Daoy (cell line): ENCODE measurements at regions not wholly inside any gene's neighbourhood (a gene's known extent, or its start where the extent isn't known, plus 50 kb on each side); places are given as distances from the start of the nearest gene placed in this dataset.
"Not testable (repeated sequence)": the region's sequence is repeated elsewhere in the genome, so short reads cannot be mapped to it uniquely, and the experiment has no call there.

Experiments used
- DNase-seq: peaks from one replicate; pipeline ENCODE4 v3.0.0-alpha.2; 2015; ENCODE audit warnings: low read depth

DNA sequence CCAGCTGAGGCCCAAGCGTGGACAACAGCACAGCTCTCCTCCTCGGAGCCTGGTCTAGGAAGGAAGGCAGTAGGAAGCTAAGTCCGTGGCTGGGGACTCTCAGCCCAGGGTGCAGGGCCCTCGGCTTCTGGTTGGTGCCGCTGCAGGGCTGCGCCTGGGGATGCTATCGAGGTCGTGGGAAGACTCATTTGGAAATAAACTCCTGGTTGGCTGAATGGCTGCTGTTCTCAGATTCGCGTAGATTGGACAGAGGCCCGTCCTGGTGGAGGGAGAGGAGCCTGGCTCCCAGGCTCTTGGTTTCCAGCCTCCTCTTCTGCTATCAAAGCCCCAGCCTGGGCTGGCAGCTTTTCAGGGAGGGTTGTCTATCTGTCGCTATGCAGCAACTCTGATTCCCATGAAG, 152.6 kb upstream of the FZD8 start:
- peak; percentile 67 for DNase-seq

DNA sequence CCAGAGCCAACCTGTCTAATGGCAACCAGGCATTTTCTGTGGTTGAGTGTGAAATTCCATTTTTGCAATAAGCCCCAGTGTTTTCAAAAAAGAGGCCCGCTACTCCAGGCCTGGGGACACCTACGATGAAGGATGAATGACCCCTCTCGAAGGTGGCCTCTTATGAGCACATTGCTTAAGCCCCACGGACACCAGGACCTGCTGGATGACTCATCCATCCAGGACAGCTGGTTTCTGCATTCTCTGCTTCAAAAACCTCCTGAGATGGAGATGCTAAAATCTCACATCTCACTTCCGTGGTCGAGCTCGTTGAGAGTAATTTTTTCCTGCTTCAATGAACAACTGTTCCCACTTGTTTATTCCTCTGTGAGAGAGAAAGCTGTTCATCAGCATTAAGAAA, 150.2 kb upstream of the FZD8 start:
- no peak for DNase-seq

DNA sequence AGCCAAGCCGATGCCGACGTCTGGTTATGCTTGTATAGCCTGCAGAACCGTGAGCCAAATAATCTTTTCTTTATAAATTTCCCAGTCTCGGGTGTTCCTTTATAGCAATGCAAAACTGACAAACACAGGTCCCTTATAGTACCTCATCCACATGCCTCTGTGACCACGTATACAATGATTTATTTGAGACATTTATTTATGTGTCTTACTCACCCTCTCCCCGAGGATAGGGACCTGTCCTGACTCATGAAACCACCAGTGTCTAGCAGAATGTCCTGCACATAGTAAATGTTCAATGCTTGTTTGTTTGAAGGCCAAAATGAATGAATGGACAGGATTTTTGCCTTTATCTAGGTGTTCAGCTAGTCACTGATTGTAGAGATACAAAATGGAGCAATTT, 147.9 kb upstream of the FZD8 start:
- peak; percentile 39 for DNase-seq

DNA sequence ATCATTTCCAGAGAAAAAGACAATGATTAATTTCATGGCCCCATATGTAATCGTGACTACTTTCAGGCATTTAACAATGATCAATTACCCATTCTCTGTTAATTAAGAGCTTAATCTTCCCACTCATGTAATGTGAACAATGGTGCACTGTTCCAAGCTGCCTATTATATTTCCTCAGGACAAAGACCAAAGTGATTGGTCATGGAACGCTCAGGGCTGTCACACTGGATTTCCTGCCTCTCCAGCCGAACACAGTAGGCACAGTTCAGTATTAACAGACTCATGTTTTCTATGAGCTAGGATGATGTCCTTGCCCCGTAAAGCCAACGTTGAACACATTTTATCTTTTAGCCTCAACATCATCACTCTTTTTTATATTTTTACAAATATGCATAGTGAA, 142.7 kb upstream of the FZD8 start:
- no peak for DNase-seq

DNA sequence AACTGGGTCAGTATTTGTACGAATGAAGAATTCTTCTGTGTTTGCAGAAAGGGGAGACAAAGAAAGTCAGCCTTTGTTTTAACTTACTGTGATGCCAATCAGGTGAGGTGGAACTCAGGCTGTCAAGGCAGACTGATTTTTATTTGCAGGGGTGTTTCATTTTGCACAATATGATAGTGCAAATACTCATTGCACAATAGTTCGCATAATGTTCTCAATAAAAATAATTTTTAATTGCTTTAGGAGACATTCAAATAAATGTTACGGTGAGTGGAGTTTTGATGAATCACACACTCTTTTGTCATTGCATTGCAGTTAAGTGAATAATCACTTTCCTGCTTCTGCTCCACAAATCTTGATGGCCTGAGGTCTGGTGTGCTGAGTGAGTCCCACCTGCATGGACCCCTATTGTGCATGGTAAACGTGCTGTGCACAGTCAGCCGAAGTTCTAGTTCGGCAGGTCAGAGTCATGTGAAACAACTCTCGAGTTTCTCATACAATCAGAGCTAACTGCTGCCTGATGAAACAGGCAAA, 141.3 kb upstream of the FZD8 start:
- peak; percentile 21 for DNase-seq

DNA sequence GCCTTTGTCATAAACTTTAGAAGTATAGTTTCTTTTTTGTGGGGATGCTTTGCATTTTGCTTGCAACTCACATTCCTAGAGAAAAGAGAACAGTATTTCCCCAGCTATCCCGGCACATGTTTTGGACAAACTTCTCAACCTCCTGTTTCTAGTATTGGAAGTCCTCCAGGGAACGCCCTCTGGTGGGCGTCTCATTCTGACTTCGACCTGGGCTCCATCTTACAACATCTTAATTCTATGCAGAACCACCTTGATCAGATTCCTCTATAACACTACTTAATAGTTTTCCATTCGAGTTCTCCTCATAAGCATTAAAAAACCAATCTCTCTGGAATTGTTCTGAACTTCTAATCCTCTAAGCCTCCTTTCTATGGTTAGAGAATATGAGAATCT, 139.5 kb upstream of the FZD8 start:
- DNase-seq: peak; percentile 5

DNA sequence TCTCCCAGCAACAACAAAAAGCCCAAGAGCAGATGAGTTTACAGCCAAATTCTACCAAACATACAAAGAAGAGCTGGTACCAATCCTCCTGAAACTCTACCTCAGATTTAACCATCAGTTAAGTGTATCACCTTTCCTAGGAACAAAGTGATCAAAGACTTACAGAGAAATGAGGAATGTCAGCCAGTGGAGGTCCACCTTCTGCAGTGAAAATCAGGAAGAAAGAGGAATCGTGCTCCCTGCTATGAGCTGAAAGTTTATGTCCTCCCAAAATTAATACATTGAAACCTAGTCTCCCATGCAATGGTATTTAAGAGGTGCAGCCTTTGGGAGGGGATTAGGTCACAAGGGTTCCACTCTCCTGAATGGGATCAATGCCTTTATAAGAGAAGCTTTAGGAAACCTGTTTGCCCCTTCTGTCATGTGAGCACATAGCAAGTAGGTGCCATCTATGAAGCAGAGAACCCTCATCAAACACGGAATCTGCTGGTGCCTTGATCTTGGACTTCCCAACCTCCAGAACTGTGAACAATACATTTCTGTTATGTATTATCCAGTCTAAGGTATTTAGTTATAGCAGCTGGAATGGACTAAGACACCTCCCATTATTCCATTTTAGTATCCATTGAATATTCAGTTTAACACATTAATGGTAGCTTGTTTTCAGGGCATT, 139.0 kb upstream of the FZD8 start:
- DNase-seq: no peak

DNA sequence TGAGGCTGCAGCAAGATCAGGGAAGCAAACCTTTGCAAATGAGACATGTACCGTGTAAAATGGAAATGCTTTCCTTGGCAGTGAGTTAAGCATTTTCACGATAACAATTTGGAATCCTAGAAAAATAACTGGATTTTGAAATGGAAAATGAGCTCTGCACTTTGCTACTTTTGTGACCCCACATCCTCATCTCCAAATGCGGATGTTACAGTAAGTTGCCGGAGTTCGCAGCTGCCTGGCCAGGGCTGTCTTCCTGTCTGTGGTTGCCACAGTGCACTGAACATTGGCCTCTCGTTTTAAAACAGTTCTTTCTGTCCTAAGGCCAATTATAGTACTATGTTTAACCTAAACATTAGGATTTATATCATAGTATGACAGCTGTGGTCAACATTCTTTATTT, 136.2 kb upstream of the FZD8 start:
- DNase-seq: no peak

DNA sequence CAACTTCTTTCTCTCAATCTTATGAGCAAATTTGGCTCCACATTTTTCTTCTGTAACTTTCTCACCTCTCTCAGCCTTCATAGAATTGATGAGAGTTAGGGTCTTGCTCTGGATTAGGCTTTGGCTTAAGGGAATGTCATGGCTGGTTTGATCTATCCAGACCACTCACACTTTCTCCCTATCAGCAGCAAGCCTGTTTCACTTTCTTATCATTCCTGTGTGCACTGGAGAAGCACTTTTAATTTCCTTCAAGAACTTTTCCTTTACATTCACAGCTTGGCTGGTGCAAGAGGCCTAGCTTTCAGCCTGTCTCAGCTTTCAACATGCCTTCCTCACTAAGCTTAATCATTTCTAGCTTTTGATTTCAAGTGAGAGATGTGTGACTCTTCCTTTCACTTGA, 134.5 kb upstream of the FZD8 start:
- not testable (repeated sequence) for DNase-seq

DNA sequence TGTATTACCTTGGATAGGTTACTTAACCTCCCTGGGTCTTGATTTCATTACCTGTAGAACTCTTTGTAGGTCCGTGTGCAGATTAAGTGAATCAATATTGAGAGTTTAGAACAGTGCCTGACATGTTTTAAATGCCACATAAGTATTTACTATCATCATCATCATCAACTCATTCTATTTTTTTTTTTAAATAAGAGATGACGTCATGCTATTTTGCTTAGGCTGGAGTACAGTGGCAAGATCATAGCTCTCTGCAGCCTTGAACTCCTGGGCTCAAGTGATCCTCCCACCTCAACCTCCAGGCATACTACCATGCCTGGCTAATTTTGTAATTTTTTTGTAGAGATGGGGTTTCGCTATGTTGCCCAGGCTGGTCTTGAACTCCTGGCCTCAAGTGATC, 132.0 kb upstream of the FZD8 start:
- no peak for DNase-seq

DNA sequence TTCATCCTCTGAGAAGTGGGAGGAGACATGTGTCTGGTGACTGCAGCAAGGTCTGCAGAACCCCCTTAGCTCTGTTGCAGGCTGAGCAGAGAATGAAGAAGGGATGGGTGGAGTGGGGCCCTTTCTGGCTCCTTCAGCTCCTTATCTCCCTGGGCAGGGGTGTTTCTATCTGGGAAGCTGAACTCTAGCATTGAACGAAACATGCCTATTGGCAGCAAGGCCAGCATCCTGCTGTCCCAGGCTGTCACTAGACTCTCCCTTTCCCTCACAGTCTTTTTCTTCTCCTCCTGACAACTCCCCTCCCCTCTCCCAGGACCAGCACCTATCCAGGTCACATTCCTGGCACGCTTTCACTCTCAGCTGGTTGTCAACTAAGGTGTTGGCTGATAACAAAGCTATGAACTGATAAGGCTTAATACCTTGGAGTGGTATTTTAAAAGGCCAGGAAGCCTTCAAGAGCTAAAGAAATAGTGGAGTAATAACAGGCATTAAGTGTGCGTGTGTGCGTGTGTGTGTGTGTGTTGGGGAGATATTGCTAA, 128.8 kb upstream of the FZD8 start:
- DNase-seq: no peak

DNA sequence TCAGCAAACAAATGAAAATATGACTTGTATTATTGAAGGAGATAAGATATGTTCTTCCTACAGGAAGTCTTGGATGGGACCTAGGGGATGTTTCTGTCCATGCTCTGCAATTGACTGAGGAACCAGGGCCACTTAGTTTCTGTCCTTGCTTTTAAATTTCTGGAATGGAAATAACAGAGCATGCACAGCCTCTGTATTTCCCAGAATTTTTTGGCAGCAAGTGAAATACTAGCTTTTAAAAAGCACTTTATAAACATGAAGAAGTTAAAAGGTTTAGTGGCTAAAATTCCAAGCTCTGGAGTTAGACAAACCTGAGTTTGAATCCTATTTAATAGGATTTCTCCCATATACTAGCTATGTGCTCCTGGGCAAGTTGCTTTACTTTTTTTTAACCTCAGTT, 127.7 kb upstream of the FZD8 start:
- DNase-seq: no peak

DNA sequence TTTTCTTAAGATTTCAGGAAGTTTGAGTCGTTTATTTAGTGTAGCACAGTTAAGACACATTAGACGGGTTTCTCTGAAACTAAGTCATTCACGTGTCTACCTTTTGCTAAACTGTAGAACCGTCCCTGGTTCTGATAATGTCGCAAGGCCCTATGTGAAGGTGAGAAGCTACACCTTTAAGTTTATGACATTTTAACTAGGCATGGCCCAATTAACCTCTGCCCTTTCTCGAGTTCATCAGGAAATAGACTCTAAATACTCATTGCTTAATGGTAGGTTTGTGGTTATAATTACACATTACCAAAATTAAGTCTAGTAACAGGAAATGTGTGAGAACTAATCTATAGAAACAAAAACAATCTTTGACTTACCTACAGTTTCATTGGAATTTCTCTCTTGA, 126.6 kb upstream of the FZD8 start:
- no peak for DNase-seq

DNA sequence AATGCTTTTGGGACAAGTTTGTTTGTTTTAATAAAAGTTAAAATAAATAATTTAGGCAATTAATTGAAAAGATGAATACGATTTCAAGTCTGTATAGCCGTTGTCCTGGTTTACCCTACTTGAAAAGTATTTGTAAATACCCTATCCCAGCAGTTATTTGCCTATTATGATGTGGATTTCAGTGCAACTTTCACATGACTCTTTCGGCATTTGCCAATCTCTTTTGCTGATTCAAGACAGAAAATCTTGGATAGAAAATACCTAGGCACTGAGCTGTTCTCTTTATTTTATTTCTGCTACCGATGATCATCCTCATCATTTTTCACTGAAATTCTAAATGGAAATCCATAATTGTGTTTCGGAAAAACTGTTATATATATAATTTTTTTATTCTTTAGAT, 125.9 kb upstream of the FZD8 start:
- DNase-seq: no peak

DNA sequence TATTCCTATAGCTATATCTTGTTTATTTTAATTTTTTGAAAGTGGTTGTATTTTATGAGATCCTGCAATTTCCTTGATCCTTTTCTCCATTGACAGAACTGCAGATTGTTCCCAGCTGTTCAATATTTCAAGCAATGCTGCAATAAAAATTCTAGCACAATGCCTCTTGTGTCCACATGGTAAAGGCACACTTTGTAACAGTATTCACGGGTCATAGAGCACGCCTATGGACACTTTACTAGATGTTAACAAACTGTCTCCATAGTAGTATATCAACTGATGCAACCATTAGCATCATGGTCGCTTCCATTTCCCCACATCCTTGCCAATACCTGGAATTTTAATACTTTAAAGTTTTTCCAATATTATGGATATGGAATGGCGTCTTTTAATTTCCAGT, 123.9 kb upstream of the FZD8 start:
- no peak for DNase-seq

DNA sequence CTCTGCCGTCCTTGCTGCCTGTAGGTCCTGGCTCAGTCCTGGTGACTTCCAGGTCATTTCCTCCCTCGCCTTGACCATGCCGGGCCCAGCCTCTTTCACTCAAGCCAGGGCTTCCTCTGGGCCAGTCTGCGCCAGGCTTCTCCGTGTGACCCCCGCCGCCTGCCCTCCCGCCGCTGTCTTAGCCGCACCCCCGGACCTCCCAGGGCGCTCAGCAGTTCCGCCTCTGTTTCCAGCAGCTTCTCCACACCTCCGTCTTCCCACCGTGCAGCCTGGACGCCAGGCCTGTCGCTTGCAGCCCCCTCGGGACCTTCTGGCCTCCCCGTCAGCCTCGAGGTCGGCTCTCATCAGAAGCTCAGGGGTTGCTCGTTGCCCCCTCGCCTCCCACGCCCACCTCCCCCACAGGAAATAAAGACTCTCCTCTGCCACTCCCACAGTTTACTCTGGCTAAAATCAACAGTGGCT, 123.0 kb upstream of the FZD8 start:
- no peak for DNase-seq

DNA sequence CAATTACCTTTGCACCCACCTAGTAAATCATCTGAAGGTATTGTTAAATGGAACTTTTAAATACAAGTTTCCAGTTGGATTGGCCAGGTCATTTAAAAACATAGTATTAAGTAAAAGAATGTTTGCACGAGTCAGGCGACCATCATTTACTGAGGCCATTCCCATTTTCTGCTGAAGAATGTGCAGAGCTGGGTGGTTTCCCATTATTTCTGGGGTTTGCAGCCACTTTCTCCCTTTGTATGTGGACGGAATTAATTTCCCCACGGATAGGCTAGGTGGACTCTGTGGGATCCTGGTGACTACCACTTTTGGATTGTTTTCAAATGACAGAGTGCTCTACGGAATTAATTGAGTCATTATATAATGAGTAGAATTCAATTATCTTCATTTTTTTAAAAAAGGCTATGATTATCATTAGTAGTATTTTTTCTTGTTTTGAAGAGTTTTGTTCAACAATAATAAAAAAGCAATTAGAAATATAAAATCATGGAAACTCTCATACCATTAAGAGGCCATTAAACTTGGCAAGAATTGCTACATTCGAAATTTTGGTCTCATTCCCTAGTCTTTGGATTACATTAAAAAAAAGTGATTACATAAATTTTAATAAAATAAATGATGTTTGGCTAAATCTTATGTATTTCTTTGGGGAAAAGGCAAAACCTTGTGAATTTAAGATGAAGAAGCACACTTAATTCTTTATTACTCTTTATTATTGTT, 120.4 kb upstream of the FZD8 start:
- no peak for DNase-seq

DNA sequence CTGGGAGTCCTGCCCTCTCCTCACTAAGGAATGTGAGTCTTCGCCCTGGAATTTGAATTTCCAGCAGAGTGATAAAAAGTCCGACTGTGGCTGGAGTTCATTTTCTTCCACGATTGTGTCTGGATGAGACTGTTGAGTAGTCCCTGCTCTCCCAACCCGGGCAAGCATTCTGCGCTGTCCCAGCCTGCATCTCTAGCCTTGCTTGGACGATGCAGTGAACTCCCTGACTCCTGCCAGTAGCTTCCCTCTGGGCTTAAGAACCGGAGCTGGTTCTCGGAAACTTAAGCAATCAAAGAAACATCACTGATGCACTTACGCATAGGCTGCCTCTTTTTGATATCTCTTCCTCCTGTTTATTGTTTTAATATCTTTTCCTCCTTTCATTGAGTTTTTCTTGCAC, 116.0 kb upstream of the FZD8 start:
- no peak for DNase-seq

DNA sequence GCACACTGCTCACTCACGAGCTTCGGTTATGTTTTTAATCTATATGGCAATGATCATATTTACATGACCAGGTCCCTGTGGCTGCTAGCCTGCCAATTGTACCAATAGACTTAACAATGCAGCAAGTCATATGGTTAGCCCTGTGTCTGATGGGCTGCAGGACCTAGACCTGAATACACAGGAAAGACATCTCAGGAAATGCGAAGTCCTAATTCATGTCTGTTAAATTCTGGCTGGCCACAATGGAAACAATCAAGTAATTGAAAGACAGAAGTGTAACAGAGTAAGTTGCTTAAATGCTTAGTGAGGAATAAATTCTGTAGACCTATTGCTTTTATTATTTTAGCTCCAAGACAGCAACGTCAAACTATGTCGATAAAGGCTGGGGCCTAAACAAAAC, 112.4 kb upstream of the FZD8 start:
- DNase-seq: no peak

DNA sequence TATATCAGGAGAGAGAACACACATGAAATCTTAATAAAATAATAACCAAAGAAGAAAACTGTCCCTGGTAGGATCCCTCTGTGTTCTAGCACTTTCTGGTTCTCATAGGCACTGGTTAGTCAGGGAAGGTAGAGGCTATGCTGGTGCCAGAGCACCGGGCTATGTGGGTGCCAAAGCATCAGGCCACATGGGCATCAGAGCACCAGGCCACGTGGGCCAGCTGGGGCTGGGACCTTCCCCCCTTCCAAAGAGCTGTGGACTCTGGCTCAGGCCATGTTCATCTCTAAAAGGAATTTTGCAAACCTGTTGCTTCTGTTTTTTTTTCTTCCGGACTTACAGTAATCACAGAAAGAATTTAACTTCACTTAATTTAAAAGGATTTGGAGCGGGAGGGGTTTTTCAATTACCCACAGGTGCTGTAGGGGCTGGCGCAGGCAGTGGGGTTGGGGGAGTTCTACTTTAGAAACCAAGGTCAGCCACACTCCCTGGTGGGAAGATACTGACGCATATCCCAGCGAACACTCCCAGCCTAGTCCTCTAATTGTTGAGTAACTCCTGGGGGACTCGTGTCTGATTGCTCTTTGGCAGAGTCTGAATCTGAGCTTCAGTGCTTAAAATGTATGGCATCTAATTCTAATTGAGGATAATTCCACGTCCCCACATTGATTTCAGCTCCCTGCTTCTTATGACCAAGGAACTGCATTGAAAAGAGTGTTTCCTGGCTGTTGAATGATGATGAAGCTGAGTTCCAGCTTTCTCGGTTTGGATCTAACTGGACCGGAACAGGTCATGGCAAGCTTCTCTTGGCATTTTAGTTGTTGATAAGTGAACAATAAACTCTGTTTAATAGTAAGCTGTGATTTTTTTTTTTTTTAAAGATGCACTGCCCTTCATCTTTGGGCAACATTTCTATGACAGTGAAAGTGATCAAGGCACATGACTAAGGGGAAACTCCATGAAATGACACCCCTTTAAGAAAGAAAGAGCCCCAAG, 110.7 kb upstream of the FZD8 start:
- no peak for DNase-seq

DNA sequence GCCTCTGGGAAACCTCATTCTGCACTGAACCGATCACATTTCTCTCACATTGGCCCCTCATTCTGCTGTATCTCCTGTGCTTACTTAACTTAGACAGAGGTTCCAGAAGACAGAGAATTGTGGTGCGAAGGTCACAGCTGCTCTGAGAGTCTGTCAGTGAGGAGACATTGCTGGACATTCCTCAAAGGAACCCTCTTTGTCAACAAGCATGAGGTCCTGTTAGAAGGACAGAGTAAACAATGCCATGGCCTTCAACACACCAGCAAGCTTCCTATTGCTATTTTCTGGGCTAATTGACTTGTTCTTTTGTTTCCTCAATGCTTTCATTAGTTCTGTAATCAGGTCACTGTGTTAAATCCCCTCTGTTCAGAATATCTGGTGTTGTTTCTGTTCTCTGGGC, 109.3 kb upstream of the FZD8 start:
- DNase-seq: no peak

DNA sequence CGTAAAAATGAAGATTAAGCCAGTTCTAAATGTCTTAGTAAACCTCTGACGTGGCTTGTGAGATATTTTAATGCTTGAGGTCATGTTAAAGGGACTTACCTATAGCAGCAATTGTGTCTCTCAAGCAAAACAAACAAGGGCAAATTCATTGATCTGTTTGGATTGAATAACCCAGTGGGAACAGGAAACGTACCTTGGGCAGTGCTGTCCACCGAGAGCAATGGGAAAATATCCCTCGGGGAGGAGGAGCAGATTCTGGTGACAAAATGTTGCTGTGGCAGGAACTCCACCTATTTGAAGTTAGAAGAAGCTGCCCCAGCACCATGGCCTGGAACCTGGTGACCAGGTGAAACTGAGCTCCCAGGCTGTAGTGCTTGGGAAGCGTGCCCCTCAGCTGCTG, 107.1 kb upstream of the FZD8 start:
- DNase-seq: no peak
